GM12878 (cell line): ENCODE measurements at regions not wholly inside any gene's neighbourhood (a gene's known extent, or its start where the extent isn't known, plus 50 kb on each side); places are given as distances from the start of the nearest gene placed in this dataset.

Experiments
- ATAC-seq: fragments of 200-7000 bp; cut with Tn5 transposase; 3 replicates; pipeline ENCODE4 v1.9.1; 2020; ENCODE audit warnings: mild to moderate bottlenecking, moderate library complexity
- BruUV-seq: library from RNA; stranded (reverse); fragments of 400-500 nt; replicated peaks from 2 replicates; lab custom pipeline; 2021; lab: Mats Ljungman, UMichigan
- CTCF ChIA-PET: fragments of 300-600 bp; sonication (Branson Sonifier 250); formaldehyde crosslinking; extraction: SDS; loops from one replicate; lab custom pipeline; 2021; ENCODE audit warnings: inconsistent platforms; lab: Yijun Ruan, JAX
- POLR2A ChIA-PET: fragments of 350-600 bp; formaldehyde crosslinking; extraction: SDS; loops from one replicate; lab custom pipeline; 2021; ENCODE audit warnings: inconsistent platforms; lab: Charles Lee
- RAD21 ChIA-PET: fragments of 300-600 bp; sonication (Branson Sonifier 250); formaldehyde crosslinking; loops from one replicate; lab custom pipeline; 2023; ENCODE audit warnings: antibody characterized with exemption; ENCODE audit not compliant: unreplicated experiment; lab: Charles Lee
- SMC1A ChIA-PET: fragments of 300-600 bp; sonication (Branson Sonifier 250); formaldehyde crosslinking; loops from one replicate; lab custom pipeline; 2023; ENCODE audit not compliant: unreplicated experiment, uncharacterized antibody; lab: Charles Lee
- DNase-seq: peaks from one replicate; pipeline ENCODE4 v3.0.0-alpha.2; 2011; ENCODE audit warnings: low read depth, low spot score
- FAIRE-seq: peaks from 3 replicates; lab custom pipeline; 2011; peaks lifted over from hg19 to GRCh38; lab: Jason Lieb, UNC
- H2AFZ ChIP-seq: 2 replicates; pipeline ENCODE4 v1.6.0; 2011; ENCODE audit warnings: low read depth, low read length, control low read depth; ENCODE audit not compliant: control insufficient read depth
- H3K27ac ChIP-seq: 2 replicates; pipeline ENCODE4 v1.5.1; 2011; ENCODE audit warnings: control low read depth; ENCODE audit not compliant: control insufficient read depth, insufficient read depth
- H3K27me3 ChIP-seq, 2 experiments: replicated peaks in 1 of 2; 2 replicates each; pipeline versions ENCODE4 v1.6.0 to v1.6.1; 2011; ENCODE audit warnings: low read length in 1 of 2; ENCODE audit not compliant: control insufficient read depth in 2 of 2, insufficient read depth in 2 of 2
- H3K36me3 ChIP-seq, 2 experiments: 2 replicates each; pipeline ENCODE4 v1.5.1; 2011; ENCODE audit warnings: low read length in 1 of 2; ENCODE audit not compliant: control insufficient read depth in 2 of 2, insufficient read depth in 2 of 2
- H3K4me1 ChIP-seq: 2 replicates; pipeline ENCODE4 v1.6.1; 2011; ENCODE audit warnings: mild to moderate bottlenecking, low read length, moderate library complexity, mixed read lengths; ENCODE audit not compliant: control insufficient read depth, insufficient read depth
- H3K4me2 ChIP-seq: 2 replicates; pipeline ENCODE4 v1.6.0; 2011; ENCODE audit warnings: control low read depth; ENCODE audit not compliant: control insufficient read depth, insufficient read depth
- H3K4me3 ChIP-seq: fragments of 200-600 bp; sonication (generic); 2 replicates; pipeline ENCODE4 v1.5.1; 2016
- H3K79me2 ChIP-seq: 2 replicates; pipeline ENCODE4 v1.6.0; 2011; ENCODE audit warnings: low read length; ENCODE audit not compliant: control insufficient read depth, insufficient read depth
- H3K9ac ChIP-seq: 2 replicates; pipeline ENCODE4 v1.8.0; 2011; ENCODE audit warnings: low read length, control low read depth, mixed read lengths; ENCODE audit not compliant: control insufficient read depth, insufficient read depth
- H3K9me3 ChIP-seq: replicated peaks from 3 replicates; pipeline ENCODE4 v1.5.1; 2011; ENCODE audit warnings: mild to moderate bottlenecking, low read length; ENCODE audit not compliant: control insufficient read depth, insufficient read depth
- H4K20me1 ChIP-seq: 2 replicates; pipeline ENCODE4 v1.6.0; 2011; ENCODE audit not compliant: control insufficient read depth, insufficient read depth
- EGR1 ChIP-seq, 2 experiments: IDR thresholded peaks; 1 replicate in 1 of 2; 2 replicates in 1 of 2; pipeline ENCODE4 v1.6.1; 2011 to 2012; ENCODE audit warnings: low read depth in 2 of 2, low read length in 2 of 2, borderline replicate concordance in 1 of 2, mild to moderate bottlenecking in 1 of 2, moderate library complexity in 1 of 2
- PAX8 ChIP-seq: fragments of 450-650 bp; IDR thresholded peaks from 2 replicates; pipeline ENCODE4 v1.6.1; 2017; ENCODE audit warnings: mild to moderate bottlenecking, moderate library complexity
- POLR2A ChIP-seq: IDR thresholded peaks from 2 replicates; pipeline ENCODE4 v1.6.1; 2011; ENCODE audit warnings: low read depth, mild to moderate bottlenecking, low read length
- WGBS: methylation state at CpG from one replicate; pipeline ENCODE4 v1.1.6; 2016; ENCODE audit warnings: low lambda C conversion rate; ENCODE audit not compliant: insufficient replicate concordance, insufficient coverage; ENCODE audit errors: missing lambda C conversion rate; 5-methylcytosine and 5-hydroxymethylcytosine counted together
- in situ Hi-C: fragments of 300-500 bp; cut with MboI; formaldehyde crosslinking; loops from 9 replicates; pipeline ENCODE4 v1.14.3; 2018; ENCODE audit warnings: mixed read lengths
- intact Hi-C: fragments of 100-400 bp; cut with micrococcal nuclease; formaldehyde crosslinking; loops from one replicate; pipeline ENCODE4 v1.14.2; 2022; ENCODE audit not compliant: unreplicated experiment
- TF ChIP-seq, protein P1 (sequence below): fragments of 450-650 bp; formaldehyde crosslinking; IDR thresholded peaks from 2 replicates; pipeline ENCODE4 v1.4.0; 2020; ENCODE audit warnings: mild to moderate bottlenecking, moderate library complexity
- TF ChIP-seq, protein P2 (sequence below): fragments of 150-350 bp; IDR thresholded peaks from 2 replicates; pipeline ENCODE4 v1.6.1; 2016; ENCODE audit warnings: low read depth, low read length

DNA sequence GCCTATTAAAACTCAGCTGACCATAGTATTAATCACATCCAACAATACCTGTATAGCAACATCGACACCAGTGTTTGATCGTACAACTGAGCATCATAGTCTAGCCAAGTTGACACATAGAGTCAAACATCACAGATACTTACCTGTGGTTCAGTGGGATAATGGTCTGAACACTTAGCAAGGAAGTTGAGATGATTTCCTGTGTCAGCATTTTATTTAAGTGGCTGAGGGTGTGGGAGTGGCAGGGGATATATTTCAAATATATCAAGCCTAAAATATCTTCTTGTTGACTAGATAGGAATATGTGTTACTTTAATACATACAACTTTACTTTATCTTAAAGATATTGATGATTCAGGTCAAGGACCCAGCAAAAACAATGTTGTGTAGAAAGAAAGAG is 1038.6 kb downstream of the TSN start (continued):
- TF ChIP-seq, protein P1, sequence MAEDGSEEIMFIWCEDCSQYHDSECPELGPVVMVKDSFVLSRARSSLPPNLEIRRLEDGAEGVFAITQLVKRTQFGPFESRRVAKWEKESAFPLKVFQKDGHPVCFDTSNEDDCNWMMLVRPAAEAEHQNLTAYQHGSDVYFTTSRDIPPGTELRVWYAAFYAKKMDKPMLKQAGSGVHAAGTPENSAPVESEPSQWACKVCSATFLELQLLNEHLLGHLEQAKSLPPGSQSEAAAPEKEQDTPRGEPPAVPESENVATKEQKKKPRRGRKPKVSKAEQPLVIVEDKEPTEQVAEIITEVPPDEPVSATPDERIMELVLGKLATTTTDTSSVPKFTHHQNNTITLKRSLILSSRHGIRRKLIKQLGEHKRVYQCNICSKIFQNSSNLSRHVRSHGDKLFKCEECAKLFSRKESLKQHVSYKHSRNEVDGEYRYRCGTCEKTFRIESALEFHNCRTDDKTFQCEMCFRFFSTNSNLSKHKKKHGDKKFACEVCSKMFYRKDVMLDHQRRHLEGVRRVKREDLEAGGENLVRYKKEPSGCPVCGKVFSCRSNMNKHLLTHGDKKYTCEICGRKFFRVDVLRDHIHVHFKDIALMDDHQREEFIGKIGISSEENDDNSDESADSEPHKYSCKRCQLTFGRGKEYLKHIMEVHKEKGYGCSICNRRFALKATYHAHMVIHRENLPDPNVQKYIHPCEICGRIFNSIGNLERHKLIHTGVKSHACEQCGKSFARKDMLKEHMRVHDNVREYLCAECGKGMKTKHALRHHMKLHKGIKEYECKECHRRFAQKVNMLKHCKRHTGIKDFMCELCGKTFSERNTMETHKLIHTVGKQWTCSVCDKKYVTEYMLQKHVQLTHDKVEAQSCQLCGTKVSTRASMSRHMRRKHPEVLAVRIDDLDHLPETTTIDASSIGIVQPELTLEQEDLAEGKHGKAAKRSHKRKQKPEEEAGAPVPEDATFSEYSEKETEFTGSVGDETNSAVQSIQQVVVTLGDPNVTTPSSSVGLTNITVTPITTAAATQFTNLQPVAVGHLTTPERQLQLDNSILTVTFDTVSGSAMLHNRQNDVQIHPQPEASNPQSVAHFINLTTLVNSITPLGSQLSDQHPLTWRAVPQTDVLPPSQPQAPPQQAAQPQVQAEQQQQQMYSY (CRISPR knock-in tag) = no peak
- no peak for TF ChIP-seq POLR2A

DNA sequence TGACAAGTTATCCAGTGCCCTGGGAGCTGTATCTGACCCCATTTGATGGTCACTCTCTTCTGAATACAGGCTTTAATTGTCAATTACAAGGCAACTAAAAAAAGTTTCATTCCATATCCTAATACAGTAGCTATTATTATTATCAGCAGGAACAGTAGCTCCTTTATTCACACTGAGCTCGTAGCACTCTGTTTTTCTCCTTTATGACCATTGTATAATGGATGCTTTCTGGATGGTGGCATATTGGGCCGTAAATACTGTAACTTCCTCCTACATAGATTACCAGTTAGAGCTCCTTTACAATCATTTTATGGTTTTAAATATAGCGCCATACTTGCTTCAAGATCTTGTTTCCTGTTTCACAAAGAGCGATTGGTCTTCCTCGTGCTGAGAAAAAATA is 1040.3 kb downstream of the TSN start:
- Histone ChIP-seq H3K9ac (no peak overlapping the region), H4K20me1 (no peaks in the 10 kb centered on the region), H3K4me1 (no peaks in the 10 kb centered on the region), H3K27me3 (no peaks in the 10 kb centered on the region), H3K27ac (no peak overlapping the region), H3K9me3 (no peaks in the 10 kb centered on the region), H3K4me3 (no peak overlapping the region), H2AFZ (no peak overlapping the region), H3K4me2 (no peak overlapping the region), H3K36me3 (no peaks in the 10 kb centered on the region), H3K79me2 (no peaks in the 10 kb centered on the region)
- ChIA-PET SMC1A (interaction anchor here (0.5 to 1.2 kb wide), 4 partner anchors 10 to 43 kb away, joined by 3 to 4 read pairs (median 4); no protein-coding TSS in a partner anchor), CTCF (interaction anchor here (1.0 kb wide), 1 partner anchor 63 kb away, joined by 3 read pairs; no protein-coding TSS in a partner anchor), POLR2A (interaction anchor here (1.0 kb wide), 1 partner anchor 26 kb away, joined by 4 read pairs; no protein-coding TSS in a partner anchor), RAD21 (interaction anchor here (0.5 kb wide), 1 partner anchor 397 kb away, joined by 3 read pairs; no protein-coding TSS in a partner anchor)
- WGBS = 46% methylated on average over 5 of the region's 5 CpGs
- intact Hi-C loops = no loop called here
- in situ Hi-C loops = no loop called here
- FAIRE-seq = no peak
- TF ChIP-seq EGR1 (IDR thresholded peaks at IDR 0.05; ENCODE audit: borderline replicate concordance in 1 of 2, low read depth in 2 of 2, low read length in 2 of 2) (no peak), PAX8 (no peak)
- TF ChIP-seq, protein P2, sequence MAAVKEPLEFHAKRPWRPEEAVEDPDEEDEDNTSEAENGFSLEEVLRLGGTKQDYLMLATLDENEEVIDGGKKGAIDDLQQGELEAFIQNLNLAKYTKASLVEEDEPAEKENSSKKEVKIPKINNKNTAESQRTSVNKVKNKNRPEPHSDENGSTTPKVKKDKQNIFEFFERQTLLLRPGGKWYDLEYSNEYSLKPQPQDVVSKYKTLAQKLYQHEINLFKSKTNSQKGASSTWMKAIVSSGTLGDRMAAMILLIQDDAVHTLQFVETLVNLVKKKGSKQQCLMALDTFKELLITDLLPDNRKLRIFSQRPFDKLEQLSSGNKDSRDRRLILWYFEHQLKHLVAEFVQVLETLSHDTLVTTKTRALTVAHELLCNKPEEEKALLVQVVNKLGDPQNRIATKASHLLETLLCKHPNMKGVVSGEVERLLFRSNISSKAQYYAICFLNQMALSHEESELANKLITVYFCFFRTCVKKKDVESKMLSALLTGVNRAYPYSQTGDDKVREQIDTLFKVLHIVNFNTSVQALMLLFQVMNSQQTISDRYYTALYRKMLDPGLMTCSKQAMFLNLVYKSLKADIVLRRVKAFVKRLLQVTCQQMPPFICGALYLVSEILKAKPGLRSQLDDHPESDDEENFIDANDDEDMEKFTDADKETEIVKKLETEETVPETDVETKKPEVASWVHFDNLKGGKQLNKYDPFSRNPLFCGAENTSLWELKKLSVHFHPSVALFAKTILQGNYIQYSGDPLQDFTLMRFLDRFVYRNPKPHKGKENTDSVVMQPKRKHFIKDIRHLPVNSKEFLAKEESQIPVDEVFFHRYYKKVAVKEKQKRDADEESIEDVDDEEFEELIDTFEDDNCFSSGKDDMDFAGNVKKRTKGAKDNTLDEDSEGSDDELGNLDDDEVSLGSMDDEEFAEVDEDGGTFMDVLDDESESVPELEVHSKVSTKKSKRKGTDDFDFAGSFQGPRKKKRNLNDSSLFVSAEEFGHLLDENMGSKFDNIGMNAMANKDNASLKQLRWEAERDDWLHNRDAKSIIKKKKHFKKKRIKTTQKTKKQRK = no peak
- no peak for DNase-seq
- BruUV-seq = no TSS peak
- no peak for ATAC-seq
